ENCODE measurements at regions not wholly inside any gene's neighbourhood (a gene's known extent, or its start where the extent isn't known, plus 50 kb on each side); places are given as distances from the start of the nearest gene placed in this dataset.
A peak's percentile ranks its signal among the peaks of the same experiment; 100 is the strongest.

DNA sequence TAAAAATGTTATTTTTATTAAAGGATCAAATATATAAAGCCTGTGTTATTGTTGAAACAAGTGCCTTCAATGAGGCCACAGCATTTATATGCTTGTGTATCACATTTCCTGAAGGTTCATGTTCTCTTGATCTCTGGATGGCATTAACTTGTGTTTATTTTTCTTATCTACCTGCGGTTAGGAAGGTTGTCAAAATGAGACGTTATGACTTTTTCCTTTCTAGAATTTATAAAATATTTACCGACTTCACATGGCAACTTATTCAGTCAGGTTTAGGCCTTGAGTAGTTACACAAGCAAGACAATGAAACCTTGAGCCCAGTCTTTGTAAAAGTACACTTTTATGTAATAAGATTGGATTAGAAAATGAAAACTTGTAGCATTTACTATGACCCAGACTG is 196.4 kb upstream of the ACVR2A start:
- ChIA-PET POLR2A (no interaction called here), CTCF (interaction anchor here (0.6 kb wide), 1 partner anchor 230 kb away, joined by 3 read pairs; no protein-coding TSS in a partner anchor)
- Histone ChIP-seq H3K9me3 (ENCODE audit: control insufficient read depth, insufficient read depth, low read depth, low read length) (no peaks in the 10 kb centered on the region), H3K4me1 (ENCODE audit: control insufficient read depth, insufficient read depth, low read length) (peaks cover 16% of the 10 kb centered on the region), H3K4me3 (ENCODE audit: low read depth, low read length) (no peak overlapping the region), H3K36me3 (ENCODE audit: control insufficient read depth in 2 of 2, insufficient read depth in 1 of 2, low read length in 2 of 2) (no peaks in the 10 kb centered on the region), H3K27ac (ENCODE audit: extremely low read depth, low read depth, low read length) (no peak overlapping the region)
- peak; percentile 24; the same call in 1 of the 2 replicates for TF ChIP-seq TCF7L2 (IDR thresholded peaks at IDR 0.05; ENCODE audit: borderline replicate concordance, low read depth, low read length)
- TF ChIP-seq, protein P1, sequence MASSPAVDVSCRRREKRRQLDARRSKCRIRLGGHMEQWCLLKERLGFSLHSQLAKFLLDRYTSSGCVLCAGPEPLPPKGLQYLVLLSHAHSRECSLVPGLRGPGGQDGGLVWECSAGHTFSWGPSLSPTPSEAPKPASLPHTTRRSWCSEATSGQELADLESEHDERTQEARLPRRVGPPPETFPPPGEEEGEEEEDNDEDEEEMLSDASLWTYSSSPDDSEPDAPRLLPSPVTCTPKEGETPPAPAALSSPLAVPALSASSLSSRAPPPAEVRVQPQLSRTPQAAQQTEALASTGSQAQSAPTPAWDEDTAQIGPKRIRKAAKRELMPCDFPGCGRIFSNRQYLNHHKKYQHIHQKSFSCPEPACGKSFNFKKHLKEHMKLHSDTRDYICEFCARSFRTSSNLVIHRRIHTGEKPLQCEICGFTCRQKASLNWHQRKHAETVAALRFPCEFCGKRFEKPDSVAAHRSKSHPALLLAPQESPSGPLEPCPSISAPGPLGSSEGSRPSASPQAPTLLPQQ (tag by site-specific recombination; IDR thresholded peaks at IDR 0.05) = no peak

DNA sequence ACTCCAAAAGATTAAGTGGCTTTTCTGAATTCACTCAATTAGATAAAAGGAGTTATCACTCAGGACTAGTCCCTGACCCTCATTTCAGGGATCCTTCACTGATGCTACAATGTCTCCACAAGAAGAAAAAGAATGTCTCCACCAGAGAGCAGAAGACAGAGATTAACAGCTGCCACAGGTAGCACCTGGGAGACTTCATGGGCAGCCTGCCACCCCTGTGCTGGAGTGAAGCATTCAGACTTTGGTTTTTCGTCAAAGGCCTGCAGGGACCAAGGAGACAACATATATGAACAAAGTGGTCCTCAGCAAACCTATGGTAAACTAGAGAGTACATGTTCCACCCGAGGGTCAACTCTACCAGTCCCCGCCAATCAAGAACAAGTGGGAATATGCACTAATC is 197.0 kb upstream of the ACVR2A start:
- H3K27ac ChIP-seq (ENCODE audit: extremely low read depth, low read depth, low read length) = no peak overlapping the region

DNA sequence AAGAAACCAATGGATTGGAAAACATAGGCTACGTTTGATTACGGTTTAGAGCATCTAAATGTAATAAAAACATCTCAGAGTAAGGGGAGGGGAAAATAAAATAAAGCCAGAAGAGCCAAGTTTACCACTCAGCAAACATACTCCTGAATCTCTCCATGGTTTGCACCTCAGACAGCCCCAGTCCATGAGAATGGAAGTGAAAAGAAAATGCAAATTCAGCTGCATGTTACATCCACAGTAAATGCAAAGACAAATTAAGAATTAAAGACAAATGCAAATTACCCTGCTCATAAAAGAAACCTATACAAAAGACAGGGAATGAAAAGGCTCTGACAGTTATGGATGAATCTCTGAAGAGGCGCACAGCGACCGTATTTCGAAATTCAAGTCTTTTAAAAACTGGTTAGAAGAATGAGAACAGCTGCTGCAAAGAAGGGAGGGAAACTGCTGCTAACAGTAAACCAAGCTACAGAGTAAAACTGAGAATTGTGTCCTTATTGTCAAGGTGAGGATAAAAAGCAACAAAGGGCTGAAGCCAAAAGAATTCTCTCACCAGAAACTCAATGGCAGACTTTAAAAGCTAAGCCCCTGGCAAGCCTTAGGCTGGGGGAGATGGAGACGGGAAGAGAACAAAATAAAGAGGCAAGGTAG is 197.9 kb upstream of the ACVR2A start:
- Histone ChIP-seq H3K36me3 (ENCODE audit: control insufficient read depth in 2 of 2, insufficient read depth in 1 of 2, low read length in 2 of 2) (no peaks in the 10 kb centered on the region), H3K27ac (ENCODE audit: extremely low read depth, low read depth, low read length) (no peak overlapping the region), H3K4me3 (ENCODE audit: low read depth, low read length) (no peak overlapping the region), H3K9me3 (ENCODE audit: control insufficient read depth, insufficient read depth, low read depth, low read length) (no peaks in the 10 kb centered on the region), H3K4me1 (ENCODE audit: control insufficient read depth, insufficient read depth, low read length) (peaks cover 16% of the 10 kb centered on the region)
- ChIA-PET POLR2A (no interaction called here), CTCF (no interaction called here)
- no peak for TF ChIP-seq ZNF549 (tag by site-specific recombination; IDR thresholded peaks at IDR 0.05)
- no peak for TF ChIP-seq ZNF560 (tag by site-specific recombination; IDR thresholded peaks at IDR 0.05; ENCODE audit: borderline replicate concordance)
- TF ChIP-seq ZNF37A (tag by site-specific recombination; IDR thresholded peaks at IDR 0.05) = no peak
- TF ChIP-seq ZNF777 (tag by site-specific recombination; IDR thresholded peaks at IDR 0.05; ENCODE audit: borderline replicate concordance) = no peak
- no peak for TF ChIP-seq ZBTB21 (tag by site-specific recombination; IDR thresholded peaks at IDR 0.05)
- TF ChIP-seq, protein P2, sequence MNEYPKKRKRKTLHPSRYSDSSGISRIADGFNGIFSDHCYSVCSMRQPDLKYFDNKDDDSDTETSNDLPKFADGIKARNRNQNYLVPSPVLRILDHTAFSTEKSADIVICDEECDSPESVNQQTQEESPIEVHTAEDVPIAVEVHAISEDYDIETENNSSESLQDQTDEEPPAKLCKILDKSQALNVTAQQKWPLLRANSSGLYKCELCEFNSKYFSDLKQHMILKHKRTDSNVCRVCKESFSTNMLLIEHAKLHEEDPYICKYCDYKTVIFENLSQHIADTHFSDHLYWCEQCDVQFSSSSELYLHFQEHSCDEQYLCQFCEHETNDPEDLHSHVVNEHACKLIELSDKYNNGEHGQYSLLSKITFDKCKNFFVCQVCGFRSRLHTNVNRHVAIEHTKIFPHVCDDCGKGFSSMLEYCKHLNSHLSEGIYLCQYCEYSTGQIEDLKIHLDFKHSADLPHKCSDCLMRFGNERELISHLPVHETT (tag by site-specific recombination; IDR thresholded peaks at IDR 0.05) = no peak
- no peak for TF ChIP-seq EGR2 (tag by site-specific recombination; IDR thresholded peaks at IDR 0.05; ENCODE audit: low read depth)

More for the DNA sequence above, 197.0 kb upstream of the ACVR2A start:
- TF ChIP-seq TCF7L2 (IDR thresholded peaks at IDR 0.05; ENCODE audit: borderline replicate concordance, low read depth, low read length) = no peak
- ChIA-PET POLR2A (no interaction called here), CTCF (no interaction called here)
- no peak overlapping the region for H3K4me3 ChIP-seq (ENCODE audit: low read depth, low read length)
- peaks cover 16% of the 10 kb centered on the region for H3K4me1 ChIP-seq (ENCODE audit: control insufficient read depth, insufficient read depth, low read length)
- H3K36me3 ChIP-seq (ENCODE audit: control insufficient read depth in 2 of 2, insufficient read depth in 1 of 2, low read length in 2 of 2) = no peaks in the 10 kb centered on the region
- no peaks in the 10 kb centered on the region for H3K9me3 ChIP-seq (ENCODE audit: control insufficient read depth, insufficient read depth, low read depth, low read length)

DNA sequence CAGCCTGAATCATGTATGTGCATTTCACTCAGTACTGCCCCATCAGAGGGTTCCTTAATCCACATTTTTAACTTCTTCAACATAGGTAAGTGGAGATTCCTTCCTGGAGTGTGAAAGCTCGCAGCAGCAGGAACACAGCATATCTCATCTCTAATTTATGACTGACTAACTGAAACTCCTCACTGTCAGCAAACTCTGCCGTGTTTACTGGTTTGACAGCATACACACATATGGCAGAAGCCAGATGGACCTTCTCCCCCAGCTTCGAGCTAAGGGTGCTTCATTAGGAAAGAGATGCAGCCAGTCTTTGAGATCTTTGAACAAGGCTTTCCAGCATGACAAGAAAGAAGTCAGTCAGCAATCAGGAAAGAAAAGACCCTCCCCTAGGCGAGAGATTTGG is 200.3 kb upstream of the ACVR2A start:
- CTCF ChIA-PET = no interaction called here
- POLR2A ChIA-PET = no interaction called here
- H3K9me3 ChIP-seq (ENCODE audit: control insufficient read depth, insufficient read depth, low read depth, low read length) = no peaks in the 10 kb centered on the region
- no peak overlapping the region for H3K27ac ChIP-seq (ENCODE audit: extremely low read depth, low read depth, low read length)
- TF ChIP-seq ZNF76 (tag by site-specific recombination; IDR thresholded peaks at IDR 0.05; ENCODE audit: borderline replicate concordance, low read depth) = no peak
- no peak for TF ChIP-seq SP2 (tag by site-specific recombination; IDR thresholded peaks at IDR 0.05)
- no peaks in the 10 kb centered on the region for H3K36me3 ChIP-seq (ENCODE audit: control insufficient read depth in 2 of 2, insufficient read depth in 1 of 2, low read length in 2 of 2)
- H3K4me1 ChIP-seq (ENCODE audit: control insufficient read depth, insufficient read depth, low read length) = peaks cover 15% of the 10 kb centered on the region
- no peak overlapping the region for H3K4me3 ChIP-seq (ENCODE audit: low read depth, low read length)

DNA sequence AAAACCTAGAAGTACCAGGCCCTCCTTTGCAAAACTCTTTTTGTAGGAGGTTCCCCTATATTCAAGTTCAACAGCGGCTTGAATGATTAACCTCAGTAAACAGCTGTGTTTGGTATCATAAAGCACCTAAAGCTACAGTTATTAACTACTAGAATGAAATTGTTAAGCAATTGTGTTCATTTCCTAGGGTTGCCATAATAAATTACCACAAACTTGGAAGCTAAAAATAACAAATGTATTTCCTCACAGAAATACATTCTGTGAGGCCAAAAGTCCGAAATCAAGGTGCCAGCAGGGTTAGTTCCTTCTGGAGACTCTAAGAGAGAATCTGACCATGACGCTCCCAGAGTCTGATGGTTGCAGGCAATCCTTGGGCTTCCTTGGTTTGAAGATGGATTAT is 202.1 kb upstream of the ACVR2A start:
- H3K4me3 ChIP-seq (ENCODE audit: low read depth, low read length) = no peak overlapping the region
- POLR2A ChIA-PET = no interaction called here

More for the DNA sequence above, 202.1 kb upstream of the ACVR2A start:
- CTCF ChIA-PET = no interaction called here
- H3K36me3 ChIP-seq (ENCODE audit: control insufficient read depth in 2 of 2, insufficient read depth in 1 of 2, low read length in 2 of 2) = no peaks in the 10 kb centered on the region
- H3K27ac ChIP-seq (ENCODE audit: extremely low read depth, low read depth, low read length) = no peak overlapping the region
- no peaks in the 10 kb centered on the region; the same call in 1 of the 2 replicates for H3K4me1 ChIP-seq (ENCODE audit: control insufficient read depth, insufficient read depth, low read length)
- no peak for TF ChIP-seq ZNF10 (tag by site-specific recombination; IDR thresholded peaks at IDR 0.05)
- TF ChIP-seq HOXD13 (CRISPR knock-in tag; IDR thresholded peaks at IDR 0.05; ENCODE audit: borderline replicate concordance) = no peak
- TF ChIP-seq ZNF324 (tag by site-specific recombination; IDR thresholded peaks at IDR 0.05) = no peak
- TF ChIP-seq ZNF514 (tag by site-specific recombination; IDR thresholded peaks at IDR 0.05) = no peak
- TF ChIP-seq ZNF133 (tag by site-specific recombination; IDR thresholded peaks at IDR 0.05) = no peak
- no peak for TF ChIP-seq ZNF112 (tag by site-specific recombination; IDR thresholded peaks at IDR 0.05)
- TF ChIP-seq SCRT2 (tag by site-specific recombination; IDR thresholded peaks at IDR 0.05) = no peak
- H3K9me3 ChIP-seq (ENCODE audit: control insufficient read depth, insufficient read depth, low read depth, low read length) = no peaks in the 10 kb centered on the region

All from HEK293 (cell line).